ENCODE measurements at regions not wholly inside any gene's neighbourhood (a gene's known extent, or its start where the extent isn't known, plus 50 kb on each side); places are given as distances from the start of the nearest gene placed in this dataset.

DNA sequence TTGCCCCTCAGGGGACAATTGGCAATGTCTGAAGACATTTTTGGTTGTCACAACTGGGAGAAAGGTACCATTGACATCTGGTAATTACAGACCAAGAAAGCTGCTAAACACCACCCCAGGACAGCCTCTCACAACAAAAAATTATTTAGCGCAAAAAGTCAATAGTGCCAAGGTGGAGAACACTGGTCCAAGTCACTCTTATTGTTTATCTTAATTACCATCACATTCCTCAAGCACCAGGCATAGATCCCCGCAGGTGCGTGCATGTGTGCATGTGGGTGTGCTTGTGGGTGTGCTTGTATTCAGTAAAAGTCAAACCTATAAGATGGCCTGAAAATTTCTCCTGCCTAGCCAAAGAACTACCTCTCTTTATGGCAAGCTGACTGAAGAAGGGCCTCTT, 74.9 kb upstream of the WDR75 start:
- no peak for DNase-seq (ENCODE audit: low read depth in 3 of 3)

DNA sequence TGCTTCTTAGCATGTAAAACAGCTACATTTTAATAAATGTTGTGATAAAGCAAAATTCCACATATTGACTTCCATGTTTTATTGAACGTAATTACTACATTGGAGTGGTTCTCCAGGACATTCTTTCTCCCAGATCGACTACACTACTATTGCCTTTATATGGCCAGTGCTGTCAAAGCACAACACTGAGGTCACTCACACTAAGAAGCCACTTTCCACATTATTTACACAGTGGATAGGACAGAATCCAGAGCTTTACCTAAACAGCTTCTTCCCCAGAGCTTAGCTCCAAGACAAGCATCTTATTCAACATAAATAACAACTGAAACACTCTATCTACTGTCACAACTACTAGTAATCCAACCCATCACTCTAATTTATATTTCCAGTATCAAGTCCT, 73.9 kb upstream of the WDR75 start:
- no peak for DNase-seq (ENCODE audit: low read depth in 3 of 3)

DNA sequence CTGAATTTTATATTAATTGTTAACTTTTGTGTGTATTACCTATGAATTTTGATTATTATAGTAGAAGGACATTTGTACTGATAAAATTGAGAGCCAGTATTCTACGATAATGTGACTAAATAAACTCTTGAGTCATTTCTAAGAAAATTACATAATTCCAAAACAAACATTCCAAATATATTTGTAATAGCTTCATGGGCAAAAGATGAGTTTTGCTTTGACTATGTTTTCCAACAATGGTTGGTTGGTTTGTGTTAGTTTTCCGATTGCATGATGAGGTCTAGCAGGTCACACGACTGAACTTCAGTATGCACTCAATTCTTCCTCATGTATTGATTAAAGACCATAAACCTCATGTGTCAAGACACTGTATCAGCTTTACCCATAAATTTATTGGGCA, 71.7 kb upstream of the WDR75 start:
- no peak for DNase-seq (ENCODE audit: low read depth in 3 of 3)

DNA sequence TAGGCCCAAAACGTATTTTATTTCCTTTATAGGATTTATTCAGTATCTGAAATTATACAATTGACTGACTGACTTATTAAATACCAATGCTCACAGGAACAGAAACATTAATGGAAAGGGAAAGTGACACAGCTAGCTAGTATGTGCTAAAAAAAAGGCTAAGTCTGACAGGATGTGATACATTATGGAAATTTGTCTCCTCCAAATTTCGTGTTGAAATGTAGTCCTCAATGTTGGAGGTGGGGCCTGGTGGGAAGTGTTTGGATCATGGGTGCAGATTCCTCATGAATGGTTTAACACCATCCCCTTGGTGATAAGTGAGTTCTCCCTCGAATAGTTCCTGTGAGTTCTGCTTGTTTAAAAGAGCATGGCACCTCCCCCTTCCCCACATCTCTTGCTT, 70.6 kb upstream of the WDR75 start:
- DNase-seq (ENCODE audit: low read depth in 3 of 3): no peak

DNA sequence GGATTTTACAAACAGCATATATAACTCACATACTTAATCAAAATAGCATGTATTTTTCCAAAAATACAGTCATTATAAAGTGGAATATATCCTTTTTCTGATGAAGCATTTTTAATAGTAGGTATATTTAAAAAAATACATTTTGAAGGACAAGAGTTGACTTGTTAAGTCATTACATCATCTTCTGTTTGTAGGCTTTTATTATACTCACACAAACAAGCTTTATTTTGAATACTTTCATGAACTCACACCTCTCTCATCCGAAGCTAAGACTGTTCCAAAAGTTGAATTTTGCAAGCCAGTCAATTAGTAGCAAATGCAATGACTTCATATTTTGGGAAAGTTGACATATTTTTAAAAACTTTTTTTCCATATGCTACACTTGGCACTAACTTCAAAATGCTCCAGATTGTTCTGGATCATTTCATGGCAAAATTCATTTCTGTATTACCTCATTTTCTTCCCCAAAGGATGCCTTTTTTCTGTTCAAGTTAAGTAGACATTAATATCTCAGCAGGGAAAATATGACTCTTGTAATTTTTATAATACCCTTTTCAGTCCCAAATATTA, 68.5 kb upstream of the WDR75 start:
- no peak for DNase-seq (ENCODE audit: low read depth in 3 of 3)

DNA sequence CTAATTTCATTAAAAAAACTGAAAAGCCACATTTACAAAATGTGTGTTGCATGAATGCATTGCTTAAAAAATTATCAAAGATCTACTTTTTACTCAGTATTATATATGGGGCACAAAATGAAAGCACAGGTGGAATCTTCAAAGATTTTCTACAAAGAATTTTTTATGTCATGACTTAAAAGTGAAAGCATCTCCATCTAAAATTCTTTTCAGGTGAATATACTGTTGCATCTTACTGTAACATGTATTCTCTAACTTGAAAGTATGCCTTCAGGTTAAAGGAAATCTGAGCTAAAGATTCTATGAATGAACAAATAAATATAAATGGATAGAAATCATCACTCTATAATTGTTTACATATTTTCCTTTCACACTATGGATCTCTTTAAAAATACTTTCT, 66.8 kb upstream of the WDR75 start:
- no peak for DNase-seq (ENCODE audit: low read depth in 3 of 3)

DNA sequence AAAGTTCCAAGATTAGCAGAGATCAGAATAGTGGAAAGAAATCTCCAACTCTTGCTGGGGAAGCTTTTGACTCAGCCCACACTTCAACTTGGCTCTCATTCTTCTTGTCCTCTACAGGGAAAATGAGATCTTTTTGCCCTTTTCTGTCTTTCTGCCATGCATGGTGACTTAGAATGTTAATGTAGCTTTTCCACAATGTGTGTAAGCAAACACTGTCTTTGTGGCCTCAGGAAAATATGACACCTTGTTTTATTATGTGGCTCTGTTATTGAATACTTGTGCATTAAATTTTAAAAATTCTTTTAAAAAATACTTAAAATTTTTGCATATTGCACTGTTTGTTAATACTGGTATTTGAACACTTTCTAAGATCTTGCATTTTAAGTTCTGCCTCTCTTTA, 65.4 kb upstream of the WDR75 start:
- DNase-seq (ENCODE audit: low read depth in 3 of 3): no peak

DNA sequence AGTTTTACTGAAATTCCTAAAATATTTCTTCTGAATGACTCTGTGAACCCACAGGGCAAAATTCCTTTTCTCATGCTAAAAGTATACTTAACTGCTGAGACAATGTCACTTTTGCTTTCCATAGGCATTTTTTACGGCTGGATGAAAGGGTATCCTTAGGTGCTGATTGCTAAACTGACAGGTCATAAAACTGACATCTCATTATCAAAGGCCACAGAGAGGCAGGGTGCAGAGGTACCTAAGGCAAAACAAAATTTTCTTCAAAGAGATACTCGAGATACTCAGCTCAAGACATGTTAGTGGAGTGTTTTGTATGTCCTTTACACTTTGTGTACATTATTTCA, 62.0 kb upstream of the WDR75 start:
- no peak for DNase-seq (ENCODE audit: low read depth in 3 of 3)

DNA sequence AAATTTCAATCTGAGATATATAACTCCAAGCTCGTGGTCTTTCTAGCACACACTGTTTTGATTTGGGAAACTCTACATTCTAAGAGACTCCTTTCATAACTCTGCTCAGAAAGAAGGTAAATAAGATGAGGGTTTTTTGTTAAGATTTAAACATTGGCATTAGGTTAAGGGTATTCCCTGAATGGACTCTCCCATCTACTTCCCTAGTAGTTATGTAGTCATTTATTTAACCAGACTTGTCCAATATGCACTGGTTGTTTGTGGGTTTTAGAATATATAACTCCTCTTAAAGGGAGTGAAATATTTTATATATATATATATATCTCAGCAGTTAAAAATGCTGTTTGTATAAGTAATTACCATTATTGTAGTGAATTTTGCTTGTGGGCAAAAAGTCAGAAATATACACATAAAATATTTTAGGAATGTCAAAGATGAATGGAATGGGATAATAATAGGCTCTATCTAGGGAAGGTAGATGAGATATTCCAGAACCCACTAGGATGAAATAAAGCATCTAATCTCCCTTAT, 61.5 kb upstream of the WDR75 start:
- no peak for DNase-seq (ENCODE audit: low read depth in 3 of 3)

DNA sequence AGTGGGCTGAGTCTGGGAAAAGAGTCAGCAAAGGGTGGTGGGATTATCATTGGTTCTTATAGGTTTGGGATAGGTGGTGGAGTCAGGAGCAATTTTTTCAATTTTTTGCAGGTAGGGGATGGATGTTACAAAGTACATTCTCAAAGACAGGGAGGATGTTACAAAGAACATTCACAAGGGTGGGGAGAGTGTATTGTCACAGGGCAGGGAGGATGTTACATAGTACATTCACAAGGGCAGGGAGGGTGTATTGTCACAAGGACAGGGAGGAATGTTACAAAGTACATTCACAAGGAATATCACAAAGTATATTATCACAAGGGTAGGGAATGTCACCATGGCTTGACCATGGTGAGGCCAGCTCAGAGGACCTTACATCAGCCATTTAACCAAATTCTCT, 58.6 kb upstream of the WDR75 start:
- DNase-seq (ENCODE audit: low read depth in 3 of 3): no peak

DNA sequence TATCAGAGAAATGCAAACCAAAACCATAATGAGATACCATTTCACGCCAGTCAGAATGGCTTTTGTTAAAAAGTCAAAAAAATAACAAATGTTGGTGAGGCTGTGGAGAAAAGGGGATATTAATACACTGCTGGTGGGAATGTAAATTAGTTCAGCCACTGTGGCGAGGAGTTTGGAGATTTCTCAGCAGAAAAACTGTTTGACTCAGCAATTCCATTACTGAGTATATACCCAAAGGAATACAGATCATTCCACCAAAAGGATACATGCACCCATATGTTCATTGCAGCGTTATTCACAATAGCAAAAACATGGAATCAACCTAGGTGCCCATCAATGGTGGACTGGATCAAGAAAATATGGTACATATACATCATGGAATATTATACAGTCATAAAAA, 54.5 kb upstream of the WDR75 start:
- DNase-seq (ENCODE audit: low read depth in 3 of 3): no peak

DNA sequence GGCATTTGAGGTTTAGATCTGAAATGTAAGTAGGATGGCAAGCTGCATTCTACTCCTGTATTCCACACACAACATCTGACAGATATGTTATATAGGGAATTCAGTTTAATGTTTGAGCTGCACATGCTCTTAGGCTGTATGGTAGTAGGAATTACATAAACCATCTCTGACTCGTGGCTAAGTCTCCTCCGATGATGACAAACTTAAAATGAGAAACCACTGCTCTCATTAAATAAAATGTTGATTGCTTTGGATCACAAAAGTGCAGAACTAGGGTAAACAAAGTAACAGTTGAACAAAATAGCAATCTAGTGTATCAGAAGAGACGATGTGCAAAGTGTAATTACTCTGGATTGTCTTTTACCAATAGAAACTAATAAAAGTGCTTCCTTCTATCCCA, 50.1 kb upstream of the WDR75 start:
- no peak for DNase-seq (ENCODE audit: low read depth in 3 of 3)

Data from stimulated activated CD4-positive, alpha-beta T cell treated with anti-CD3 and anti-CD28 coated beads, TNF-alpha, amount 100 ng/mL, for 48 hours (primary cell).